SK-N-SH (cell line): ENCODE measurements at regions not wholly inside any gene's neighbourhood (a gene's known extent, or its start where the extent isn't known, plus 50 kb on each side); places are given as distances from the start of the nearest gene placed in this dataset.

ENCODE experiments used
- CTCF ChIP-seq: fragments of 200-600 bp; sonication (generic); IDR thresholded peaks from 2 replicates; pipeline ENCODE4 v1.6.1; 2017; ENCODE audit warnings: antibody characterized with exemption, mild to moderate bottlenecking, moderate library complexity
- EP300 ChIP-seq, 2 experiments: IDR thresholded peaks; 2 replicates each; pipeline versions ENCODE4 v1.4.0 to v1.6.1; 2012; ENCODE audit warnings: borderline replicate concordance in 1 of 2, low read depth in 1 of 2, low read length in 1 of 2
- FOSL2 ChIP-seq: IDR thresholded peaks from 2 replicates; pipeline ENCODE4 v1.4.0; 2012; ENCODE audit warnings: low read depth, mild to moderate bottlenecking, moderate library complexity, borderline replicate concordance
- FOXM1 ChIP-seq: IDR thresholded peaks from 2 replicates; pipeline ENCODE4 v1.4.0; 2012; ENCODE audit warnings: low read depth, mild to moderate bottlenecking
- MAX ChIP-seq: IDR thresholded peaks from 2 replicates; pipeline ENCODE4 v1.4.0; 2012; ENCODE audit warnings: low read depth
- REST ChIP-seq: IDR thresholded peaks from 2 replicates; pipeline ENCODE4 v1.6.1; 2012; ENCODE audit warnings: mild to moderate bottlenecking, low read depth, low read length, moderate library complexity

GRCh38 chr2:175872005-175872348, 130.1 kb downstream of the LNPK start:
- no peak for TF ChIP-seq CTCF
- TF ChIP-seq EP300 (IDR thresholded peaks at IDR 0.05; ENCODE audit: borderline replicate concordance in 1 of 2, low read depth in 1 of 2, low read length in 1 of 2), result no peak
- no peak for TF ChIP-seq FOXM1
- TF ChIP-seq FOSL2, result no peak
- no peak for TF ChIP-seq MAX
- TF ChIP-seq REST, result no peak
